ENCODE measurements at regions not wholly inside any gene's neighbourhood (a gene's known extent, or its start where the extent isn't known, plus 50 kb on each side); places are given as distances from the start of the nearest gene placed in this dataset.
"Not testable (repeated sequence)": the region's sequence is repeated elsewhere in the genome, so short reads cannot be mapped to it uniquely, and the experiment has no call there.

DNA sequence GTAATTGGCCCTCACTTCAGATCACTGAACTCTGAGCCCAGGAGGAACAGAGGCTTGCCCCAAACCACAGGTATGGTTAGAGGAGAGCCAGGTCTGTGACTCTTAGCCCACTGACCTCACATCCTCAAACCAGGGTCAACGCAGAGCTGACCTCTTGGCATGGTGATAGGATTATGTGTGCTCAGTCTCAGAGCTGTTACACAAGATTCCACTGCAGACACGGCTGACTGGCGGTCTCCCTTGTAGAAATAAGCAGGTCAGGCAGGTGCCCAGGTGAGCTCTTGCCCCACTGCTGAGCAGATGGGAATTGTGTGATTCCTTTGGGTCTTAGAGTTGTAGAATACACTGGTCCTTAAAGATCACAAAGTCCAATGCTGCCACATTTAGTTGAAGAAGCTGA is 66.0 kb upstream of the PITX1 start:
- Histone ChIP-seq H3K27me3 (replicated peaks; ENCODE audit: control insufficient read depth, insufficient read depth, low read length, poor library complexity, severe bottlenecking) (no peaks in the 10 kb centered on the region), H3K36me3 (ENCODE audit: control insufficient read depth, insufficient read depth, low read length) (no peaks in the 10 kb centered on the region), H3K4me3 (ENCODE audit: insufficient read depth, low read depth, low read length, poor library complexity, severe bottlenecking) (no peak overlapping the region), H3K4me1 (ENCODE audit: control insufficient read depth, insufficient read depth, low read length, poor library complexity, severe bottlenecking) (no peaks in the 10 kb centered on the region), H3K27ac (ENCODE audit: insufficient read depth, low read length, poor library complexity, severe bottlenecking) (no peak overlapping the region), H3K9me3 (ENCODE audit: control insufficient read depth, low read length) (no peaks in the 10 kb centered on the region)
- no peak for DNase-seq

DNA sequence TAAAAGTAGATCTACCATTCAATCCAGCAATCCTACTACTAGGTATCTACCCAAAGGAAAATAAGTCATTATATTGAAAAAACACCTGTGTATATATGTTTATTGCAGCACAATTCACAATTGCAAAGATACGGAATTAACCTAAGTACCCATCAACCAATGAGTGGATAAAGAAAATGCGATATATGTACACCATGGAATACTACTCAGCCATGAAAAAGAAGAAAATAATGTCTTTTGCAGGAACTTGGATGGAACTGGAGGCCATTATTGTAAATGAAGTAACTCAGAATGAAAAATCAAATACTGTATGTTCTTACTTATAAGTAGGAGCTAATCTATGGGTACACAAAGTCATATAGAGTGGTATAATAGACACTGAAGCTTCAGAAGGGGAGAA is 63.4 kb upstream of the PITX1 start:
- Histone ChIP-seq H3K36me3 (ENCODE audit: control insufficient read depth, insufficient read depth, low read length) (no peaks in the 10 kb centered on the region), H3K27me3 (replicated peaks; ENCODE audit: control insufficient read depth, insufficient read depth, low read length, poor library complexity, severe bottlenecking) (no peaks in the 10 kb centered on the region), H3K27ac (ENCODE audit: insufficient read depth, low read length, poor library complexity, severe bottlenecking) (no peak overlapping the region), H3K4me3 (ENCODE audit: insufficient read depth, low read depth, low read length, poor library complexity, severe bottlenecking) (no peak overlapping the region), H3K9me3 (ENCODE audit: control insufficient read depth, low read length) (no peaks in the 10 kb centered on the region), H3K4me1 (ENCODE audit: control insufficient read depth, insufficient read depth, low read length, poor library complexity, severe bottlenecking) (no peaks in the 10 kb centered on the region)
- DNase-seq, result no peak

DNA sequence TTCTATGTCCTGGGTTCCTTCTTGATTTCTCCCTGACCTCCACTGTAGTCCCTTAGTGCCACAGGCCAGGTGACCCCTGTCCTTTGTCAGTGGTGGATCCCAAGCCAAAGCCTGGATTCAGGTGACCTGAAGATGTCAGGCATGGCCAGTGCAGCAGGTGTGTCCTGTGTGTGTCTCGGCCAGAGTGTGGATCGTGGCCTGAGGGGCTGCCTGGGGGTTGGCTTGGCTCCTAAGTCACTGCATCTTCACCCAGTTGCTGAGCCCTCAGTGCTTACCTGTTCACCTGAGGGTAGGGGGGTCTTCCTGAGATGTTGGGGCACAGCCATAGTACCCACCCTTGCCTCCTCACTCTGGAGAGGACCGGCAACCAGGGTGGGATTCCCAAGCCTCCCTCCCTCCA is 61.8 kb upstream of the PITX1 start:
- H3K27ac ChIP-seq (ENCODE audit: insufficient read depth, low read length, poor library complexity, severe bottlenecking), result no peak overlapping the region
- H3K27me3 ChIP-seq (replicated peaks; ENCODE audit: control insufficient read depth, insufficient read depth, low read length, poor library complexity, severe bottlenecking), result no peaks in the 10 kb centered on the region
- no peak for DNase-seq
- H3K36me3 ChIP-seq (ENCODE audit: control insufficient read depth, insufficient read depth, low read length), result no peaks in the 10 kb centered on the region
- no peaks in the 10 kb centered on the region for H3K4me1 ChIP-seq (ENCODE audit: control insufficient read depth, insufficient read depth, low read length, poor library complexity, severe bottlenecking)
- no peaks in the 10 kb centered on the region for H3K9me3 ChIP-seq (ENCODE audit: control insufficient read depth, low read length)
- H3K4me3 ChIP-seq (ENCODE audit: insufficient read depth, low read depth, low read length, poor library complexity, severe bottlenecking), result no peak overlapping the region

DNA sequence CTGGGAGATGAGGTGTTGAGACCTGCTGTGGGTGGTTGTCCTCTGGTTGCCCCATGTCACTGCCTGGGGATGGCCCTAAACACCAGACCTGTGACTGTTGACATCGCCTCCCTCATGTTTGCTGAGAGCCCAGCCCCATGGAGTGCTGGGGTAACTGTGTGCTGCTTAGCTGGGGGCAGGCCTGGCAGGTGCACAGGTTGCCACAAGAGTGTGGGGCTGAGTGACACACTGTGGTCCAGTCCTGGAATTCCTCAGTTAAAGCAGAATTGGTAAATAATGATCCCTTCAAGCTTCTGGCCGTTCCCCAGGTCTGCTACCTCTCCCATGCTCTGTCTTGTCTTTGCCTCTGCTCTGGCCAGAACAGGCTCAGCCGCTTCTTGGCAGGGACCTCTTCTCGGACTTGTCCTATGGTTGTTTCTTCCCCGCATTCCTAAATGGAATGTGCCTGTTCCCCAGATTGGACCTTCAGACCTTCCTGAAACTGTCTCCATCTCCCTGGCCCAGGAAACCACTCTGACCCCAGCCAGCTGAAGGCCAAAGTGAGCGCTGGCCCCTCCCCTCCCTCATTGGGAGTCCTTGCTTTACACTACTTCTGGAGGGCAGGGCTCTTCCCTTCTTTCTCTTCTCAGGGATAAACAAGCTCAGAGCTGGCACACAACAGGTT is 61.2 kb upstream of the PITX1 start:
- H3K27ac ChIP-seq (ENCODE audit: insufficient read depth, low read length, poor library complexity, severe bottlenecking), result no peak overlapping the region
- no peaks in the 10 kb centered on the region for H3K9me3 ChIP-seq (ENCODE audit: control insufficient read depth, low read length)
- no peaks in the 10 kb centered on the region for H3K4me1 ChIP-seq (ENCODE audit: control insufficient read depth, insufficient read depth, low read length, poor library complexity, severe bottlenecking)
- no peak overlapping the region for H3K4me3 ChIP-seq (ENCODE audit: insufficient read depth, low read depth, low read length, poor library complexity, severe bottlenecking)
- DNase-seq, result no peak
- H3K36me3 ChIP-seq (ENCODE audit: control insufficient read depth, insufficient read depth, low read length), result no peaks in the 10 kb centered on the region
- H3K27me3 ChIP-seq (replicated peaks; ENCODE audit: control insufficient read depth, insufficient read depth, low read length, poor library complexity, severe bottlenecking), result no peaks in the 10 kb centered on the region

DNA sequence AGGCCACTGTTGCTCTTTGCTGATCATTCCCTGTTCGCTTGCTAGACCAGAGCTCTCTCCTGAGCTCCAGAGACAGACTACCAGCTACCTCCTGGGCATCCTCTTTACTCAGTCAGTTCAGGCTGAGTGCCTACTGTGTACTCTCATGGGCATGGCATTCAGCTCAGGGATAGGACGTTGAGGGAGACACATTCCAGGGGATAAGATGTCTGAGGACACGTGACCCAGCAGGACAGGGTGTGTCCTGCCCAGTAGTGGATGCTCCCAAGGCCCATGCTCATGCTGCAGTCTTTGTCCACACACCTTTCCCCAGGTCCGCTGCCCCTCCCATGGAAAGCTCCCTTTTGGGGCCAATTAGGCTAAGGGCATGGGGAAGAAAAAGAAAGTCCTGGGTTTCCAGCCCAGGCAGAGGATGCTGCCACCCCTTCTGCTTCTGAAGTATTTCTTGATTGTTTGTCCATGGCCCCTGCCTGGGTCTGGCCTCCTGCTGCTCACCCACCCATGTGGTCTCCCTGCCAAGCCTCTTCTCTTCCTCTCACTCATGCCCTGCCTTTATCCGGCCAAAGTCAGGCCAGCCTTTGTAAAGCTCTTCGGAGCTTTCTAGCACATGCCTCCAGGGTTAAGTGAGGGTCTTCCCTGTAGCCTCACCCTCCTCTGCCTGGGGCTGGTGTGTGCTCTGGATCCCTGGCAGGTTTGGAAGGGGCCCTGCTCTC is 60.5 kb upstream of the PITX1 start:
- Histone ChIP-seq H3K36me3 (ENCODE audit: control insufficient read depth, insufficient read depth, low read length) (no peaks in the 10 kb centered on the region), H3K4me3 (ENCODE audit: insufficient read depth, low read depth, low read length, poor library complexity, severe bottlenecking) (no peak overlapping the region), H3K27ac (ENCODE audit: insufficient read depth, low read length, poor library complexity, severe bottlenecking) (no peak overlapping the region), H3K4me1 (ENCODE audit: control insufficient read depth, insufficient read depth, low read length, poor library complexity, severe bottlenecking) (no peaks in the 10 kb centered on the region), H3K27me3 (replicated peaks; ENCODE audit: control insufficient read depth, insufficient read depth, low read length, poor library complexity, severe bottlenecking) (no peaks in the 10 kb centered on the region), H3K9me3 (ENCODE audit: control insufficient read depth, low read length) (no peaks in the 10 kb centered on the region)
- no peak for DNase-seq

DNA sequence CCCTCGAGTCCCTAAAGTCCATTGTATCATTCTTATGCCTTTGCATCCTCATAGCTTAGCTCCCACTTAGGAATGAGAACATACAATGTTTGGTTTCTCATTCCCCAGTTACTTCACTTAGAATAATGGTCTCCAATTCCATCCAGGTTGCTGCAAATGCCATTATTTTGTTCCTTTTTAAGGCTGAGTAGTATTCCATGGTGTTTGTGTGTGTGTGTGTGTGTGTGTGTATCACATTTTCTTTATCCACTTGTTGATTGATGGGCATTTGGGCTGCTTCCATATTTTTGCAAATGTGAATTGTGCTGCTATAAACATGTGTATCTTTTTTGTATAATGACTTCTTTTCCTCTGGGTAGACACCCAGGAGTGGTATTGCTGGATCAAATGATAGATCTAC is 59.5 kb upstream of the PITX1 start:
- not testable (repeated sequence) for H3K27me3 ChIP-seq (replicated peaks; ENCODE audit: control insufficient read depth, insufficient read depth, low read length, poor library complexity, severe bottlenecking); H3K4me3 ChIP-seq (ENCODE audit: insufficient read depth, low read depth, low read length, poor library complexity, severe bottlenecking); H3K36me3 ChIP-seq (ENCODE audit: control insufficient read depth, insufficient read depth, low read length); H3K4me1 ChIP-seq (ENCODE audit: control insufficient read depth, insufficient read depth, low read length, poor library complexity, severe bottlenecking); H3K27ac ChIP-seq (ENCODE audit: insufficient read depth, low read length, poor library complexity, severe bottlenecking); DNase-seq; H3K9me3 ChIP-seq (ENCODE audit: control insufficient read depth, low read length)

DNA sequence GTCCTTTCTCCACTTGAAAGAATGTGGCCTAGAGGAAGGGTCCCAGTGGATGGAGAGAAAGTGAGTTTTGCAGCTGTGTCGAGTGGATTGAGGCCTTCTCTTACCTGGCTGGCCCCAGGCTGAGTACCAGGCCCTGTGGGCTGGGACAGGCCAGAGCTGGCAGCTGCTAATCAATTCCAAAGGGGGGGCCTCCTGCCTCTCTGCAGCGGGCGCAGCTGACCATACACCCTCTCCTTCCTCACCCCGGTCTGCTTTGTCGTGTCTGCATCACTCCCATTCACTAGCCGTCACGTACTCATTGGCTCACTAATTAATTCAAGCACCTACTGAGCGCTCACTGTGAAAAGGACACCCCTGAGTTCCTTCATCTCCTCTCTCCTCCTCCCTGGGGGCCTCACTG is 58.4 kb upstream of the PITX1 start:
- H3K27ac ChIP-seq (ENCODE audit: insufficient read depth, low read length, poor library complexity, severe bottlenecking), result no peak overlapping the region
- H3K27me3 ChIP-seq (replicated peaks; ENCODE audit: control insufficient read depth, insufficient read depth, low read length, poor library complexity, severe bottlenecking), result no peaks in the 10 kb centered on the region
- H3K36me3 ChIP-seq (ENCODE audit: control insufficient read depth, insufficient read depth, low read length), result no peaks in the 10 kb centered on the region
- H3K4me3 ChIP-seq (ENCODE audit: insufficient read depth, low read depth, low read length, poor library complexity, severe bottlenecking), result no peak overlapping the region
- no peak for DNase-seq
- H3K4me1 ChIP-seq (ENCODE audit: control insufficient read depth, insufficient read depth, low read length, poor library complexity, severe bottlenecking), result no peaks in the 10 kb centered on the region
- no peaks in the 10 kb centered on the region for H3K9me3 ChIP-seq (ENCODE audit: control insufficient read depth, low read length)

DNA sequence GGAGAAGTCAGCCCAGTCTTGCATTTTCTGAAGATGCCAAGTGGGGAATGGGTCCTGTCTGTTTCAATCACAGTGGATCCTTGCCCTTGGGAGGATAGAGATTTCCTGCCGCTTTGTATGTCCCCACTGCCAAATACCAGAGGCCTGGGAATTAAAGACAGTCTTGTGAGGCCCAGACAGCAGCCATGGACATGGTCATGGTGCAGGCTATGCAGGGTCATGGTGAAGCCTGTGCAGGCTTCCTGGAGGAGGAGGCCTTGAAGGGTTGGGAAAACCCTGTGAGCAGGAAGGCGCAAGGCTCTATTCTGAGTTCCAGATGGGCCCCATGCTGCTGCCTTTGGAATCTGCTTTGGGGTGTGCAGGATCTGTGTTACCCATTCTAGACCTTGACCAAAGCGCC is 57.3 kb upstream of the PITX1 start:
- H3K36me3 ChIP-seq (ENCODE audit: control insufficient read depth, insufficient read depth, low read length), result no peaks in the 10 kb centered on the region
- H3K9me3 ChIP-seq (ENCODE audit: control insufficient read depth, low read length), result no peaks in the 10 kb centered on the region
- no peaks in the 10 kb centered on the region for H3K4me1 ChIP-seq (ENCODE audit: control insufficient read depth, insufficient read depth, low read length, poor library complexity, severe bottlenecking)
- no peak for DNase-seq
- no peaks in the 10 kb centered on the region for H3K27me3 ChIP-seq (replicated peaks; ENCODE audit: control insufficient read depth, insufficient read depth, low read length, poor library complexity, severe bottlenecking)
- H3K27ac ChIP-seq (ENCODE audit: insufficient read depth, low read length, poor library complexity, severe bottlenecking), result no peak overlapping the region
- H3K4me3 ChIP-seq (ENCODE audit: insufficient read depth, low read depth, low read length, poor library complexity, severe bottlenecking), result no peak overlapping the region

DNA sequence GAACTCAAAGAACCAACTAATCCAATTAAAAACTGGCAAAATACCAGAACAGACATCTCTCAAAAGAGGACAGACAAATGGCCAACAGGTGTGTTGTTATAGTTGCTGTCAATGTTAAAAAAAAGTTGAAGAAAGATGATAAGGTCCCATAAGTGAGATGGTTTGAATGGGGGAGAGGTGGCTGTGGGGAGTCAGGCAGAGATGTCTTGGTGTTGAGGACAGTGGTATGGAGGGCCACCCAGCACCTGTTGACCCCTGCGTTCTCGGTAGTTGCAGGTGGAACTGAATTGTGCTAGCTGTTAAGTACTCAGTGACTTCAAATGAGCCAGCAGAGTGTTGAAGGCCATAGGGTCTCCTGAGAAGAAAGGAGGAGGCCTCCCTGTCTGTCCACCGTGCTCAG is 55.9 kb upstream of the PITX1 start:
- DNase-seq, result no peak
- Histone ChIP-seq H3K27me3 (replicated peaks; ENCODE audit: control insufficient read depth, insufficient read depth, low read length, poor library complexity, severe bottlenecking) (no peaks in the 10 kb centered on the region), H3K4me1 (ENCODE audit: control insufficient read depth, insufficient read depth, low read length, poor library complexity, severe bottlenecking) (no peaks in the 10 kb centered on the region), H3K36me3 (ENCODE audit: control insufficient read depth, insufficient read depth, low read length) (no peaks in the 10 kb centered on the region), H3K9me3 (ENCODE audit: control insufficient read depth, low read length) (no peaks in the 10 kb centered on the region), H3K27ac (ENCODE audit: insufficient read depth, low read length, poor library complexity, severe bottlenecking) (no peak overlapping the region), H3K4me3 (ENCODE audit: insufficient read depth, low read depth, low read length, poor library complexity, severe bottlenecking) (no peak overlapping the region)

DNA sequence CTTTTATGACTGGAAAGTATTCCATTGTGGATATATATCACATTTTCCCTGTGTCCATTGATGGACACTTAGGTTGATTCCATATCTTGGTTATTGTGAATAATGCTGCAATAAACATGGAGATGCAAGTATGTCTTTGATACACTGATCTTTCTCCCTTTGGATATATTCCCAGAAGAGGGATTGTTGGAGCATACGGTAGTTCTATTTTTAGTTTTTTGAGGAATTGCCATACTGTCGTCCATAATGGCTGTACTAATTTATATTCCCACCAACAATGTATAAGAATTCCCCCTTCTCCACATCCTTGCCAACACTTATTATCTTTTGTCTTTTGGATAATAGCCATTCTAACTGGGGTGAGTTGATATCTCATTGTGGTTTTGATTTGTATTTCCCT is 54.9 kb upstream of the PITX1 start:
- Histone ChIP-seq H3K36me3 (ENCODE audit: control insufficient read depth, insufficient read depth, low read length) (no peaks in the 10 kb centered on the region), H3K4me1 (ENCODE audit: control insufficient read depth, insufficient read depth, low read length, poor library complexity, severe bottlenecking) (no peaks in the 10 kb centered on the region), H3K4me3 (ENCODE audit: insufficient read depth, low read depth, low read length, poor library complexity, severe bottlenecking) (no peak overlapping the region), H3K27ac (ENCODE audit: insufficient read depth, low read length, poor library complexity, severe bottlenecking) (no peak overlapping the region), H3K9me3 (ENCODE audit: control insufficient read depth, low read length) (no peaks in the 10 kb centered on the region), H3K27me3 (replicated peaks; ENCODE audit: control insufficient read depth, insufficient read depth, low read length, poor library complexity, severe bottlenecking) (no peaks in the 10 kb centered on the region)
- DNase-seq, result no peak
